ENCODE measurements at regions not wholly inside any gene's neighbourhood (a gene's known extent, or its start where the extent isn't known, plus 50 kb on each side); places are given as distances from the start of the nearest gene placed in this dataset.

DNA sequence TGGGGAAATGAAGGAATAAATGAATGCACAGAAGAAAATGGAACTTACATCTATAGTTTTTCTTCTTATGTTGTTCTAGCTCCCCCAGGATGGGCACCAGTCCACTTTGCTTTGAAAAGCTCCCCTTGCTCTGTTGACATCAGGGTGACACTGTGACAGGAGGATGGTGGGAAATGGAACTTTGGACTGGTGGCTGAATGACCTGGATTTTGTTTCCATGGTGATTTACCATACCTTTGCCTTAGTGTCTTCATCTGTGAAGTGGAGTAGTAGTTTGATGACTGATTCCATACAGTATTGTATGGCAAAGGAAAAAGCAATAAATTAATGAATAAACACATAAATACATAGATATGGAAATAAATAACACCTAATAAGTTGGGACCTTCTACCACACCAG is 294.7 kb downstream of the KIF4B start:
- no TSS peak for BruUV-seq (replicated peaks)
- H3K9me3 ChIP-seq (ENCODE audit: control insufficient read depth, insufficient read depth, low read depth, low read length): no peaks in the 10 kb centered on the region
- TF ChIP-seq SIN3A (IDR thresholded peaks at IDR 0.05; ENCODE audit: borderline replicate concordance, insufficient read depth, low read depth, low read length): no peak
- TF ChIP-seq, protein P1, sequence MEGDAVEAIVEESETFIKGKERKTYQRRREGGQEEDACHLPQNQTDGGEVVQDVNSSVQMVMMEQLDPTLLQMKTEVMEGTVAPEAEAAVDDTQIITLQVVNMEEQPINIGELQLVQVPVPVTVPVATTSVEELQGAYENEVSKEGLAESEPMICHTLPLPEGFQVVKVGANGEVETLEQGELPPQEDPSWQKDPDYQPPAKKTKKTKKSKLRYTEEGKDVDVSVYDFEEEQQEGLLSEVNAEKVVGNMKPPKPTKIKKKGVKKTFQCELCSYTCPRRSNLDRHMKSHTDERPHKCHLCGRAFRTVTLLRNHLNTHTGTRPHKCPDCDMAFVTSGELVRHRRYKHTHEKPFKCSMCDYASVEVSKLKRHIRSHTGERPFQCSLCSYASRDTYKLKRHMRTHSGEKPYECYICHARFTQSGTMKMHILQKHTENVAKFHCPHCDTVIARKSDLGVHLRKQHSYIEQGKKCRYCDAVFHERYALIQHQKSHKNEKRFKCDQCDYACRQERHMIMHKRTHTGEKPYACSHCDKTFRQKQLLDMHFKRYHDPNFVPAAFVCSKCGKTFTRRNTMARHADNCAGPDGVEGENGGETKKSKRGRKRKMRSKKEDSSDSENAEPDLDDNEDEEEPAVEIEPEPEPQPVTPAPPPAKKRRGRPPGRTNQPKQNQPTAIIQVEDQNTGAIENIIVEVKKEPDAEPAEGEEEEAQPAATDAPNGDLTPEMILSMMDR (IDR thresholded peaks at IDR 0.05): no peak
- no peak for TF ChIP-seq REST (IDR thresholded peaks at IDR 0.05; ENCODE audit: insufficient read depth in 1 of 2, low read depth in 2 of 2, low read length in 1 of 2)
- no peak for TF ChIP-seq TCF7L2 (IDR thresholded peaks at IDR 0.05; ENCODE audit: low read depth, low read length)
- H3K27me3 ChIP-seq (ENCODE audit: control insufficient read depth, insufficient read depth, low read length): no peaks in the 10 kb centered on the region
- no peak for ATAC-seq
- ChIA-PET CTCF (no interaction called here), POLR2A (no interaction called here)
- in situ Hi-C loops (cut with HindIII; ENCODE audit: low pct_unique_long_range_greater_than_20kb, low sequenced_read_pairs) (no loop called here), intact Hi-C loops (cut with micrococcal nuclease; ENCODE audit: unreplicated experiment) (no loop called here)
- H3K27ac ChIP-seq (ENCODE audit: low read length): no peak overlapping the region
- H3K4me3 ChIP-seq (ENCODE audit: low read depth in 2 of 2, low read length in 2 of 2): no peak overlapping the region
- no peak for DNase-seq (ENCODE audit: low read depth, low spot score)
- no peaks in the 10 kb centered on the region for H3K36me3 ChIP-seq (ENCODE audit: control insufficient read depth, insufficient read depth, low read length)
- H3K4me1 ChIP-seq (ENCODE audit: control insufficient read depth, insufficient read depth, low read length): no peaks in the 10 kb centered on the region

- DNase-seq (ENCODE audit: low read depth, low spot score) (no peak), ATAC-seq (no peak)
- in situ Hi-C loops (cut with HindIII; ENCODE audit: low pct_unique_long_range_greater_than_20kb, low sequenced_read_pairs): no loop called here
- H3K27ac ChIP-seq (ENCODE audit: low read length): no peak overlapping the region
- H3K27me3 ChIP-seq (ENCODE audit: control insufficient read depth, insufficient read depth, low read length): no peaks in the 10 kb centered on the region
- intact Hi-C loops (cut with micrococcal nuclease; ENCODE audit: unreplicated experiment): no loop called here
- no peak for TF ChIP-seq POLR2AphosphoS5 (IDR thresholded peaks at IDR 0.05; ENCODE audit: low read depth, low read length)
- TF ChIP-seq TCF7L2 (IDR thresholded peaks at IDR 0.05; ENCODE audit: low read depth, low read length): no peak
- no peak for TF ChIP-seq REST (IDR thresholded peaks at IDR 0.05; ENCODE audit: insufficient read depth in 1 of 2, low read depth in 2 of 2, low read length in 1 of 2)
- TF ChIP-seq, protein P1 (IDR thresholded peaks at IDR 0.05): no peak
- no peak for TF ChIP-seq SIN3A (IDR thresholded peaks at IDR 0.05; ENCODE audit: borderline replicate concordance, insufficient read depth, low read depth, low read length)
- POLR2A ChIA-PET: interaction anchor here (0.6 kb wide), 1 partner anchor 97 kb away, joined by 3 read pairs; no protein-coding TSS in a partner anchor
- CTCF ChIA-PET: no interaction called here
- no peaks in the 10 kb centered on the region for H3K9me3 ChIP-seq (ENCODE audit: control insufficient read depth, insufficient read depth, low read depth, low read length)
- no peak overlapping the region for H3K4me3 ChIP-seq (ENCODE audit: low read depth in 2 of 2, low read length in 2 of 2)
- no peaks in the 10 kb centered on the region for H3K36me3 ChIP-seq (ENCODE audit: control insufficient read depth, insufficient read depth, low read length)
- H3K4me1 ChIP-seq (ENCODE audit: control insufficient read depth, insufficient read depth, low read length): no peaks in the 10 kb centered on the region
- BruUV-seq (replicated peaks): no TSS peak
Observed at GRCh38 chr5:155309021-155309746, 295.6 kb downstream of the KIF4B start.
